ENCODE measurements at regions not wholly inside any gene's neighbourhood (a gene's known extent, or its start where the extent isn't known, plus 50 kb on each side); places are given as distances from the start of the nearest gene placed in this dataset.
"Not testable (repeated sequence)": the region's sequence is repeated elsewhere in the genome, so short reads cannot be mapped to it uniquely, and the experiment has no call there.

GRCh38 chr16:86883583-86884389 lies 305.4 kb downstream of the FOXL1 start:
- DNase-seq (ENCODE audit: low read depth in 2 of 2): no peak

GRCh38 chr16:86884390-86884650 lies 306.0 kb downstream of the FOXL1 start:
- DNase-seq (ENCODE audit: low read depth in 2 of 2): no peak

DNA sequence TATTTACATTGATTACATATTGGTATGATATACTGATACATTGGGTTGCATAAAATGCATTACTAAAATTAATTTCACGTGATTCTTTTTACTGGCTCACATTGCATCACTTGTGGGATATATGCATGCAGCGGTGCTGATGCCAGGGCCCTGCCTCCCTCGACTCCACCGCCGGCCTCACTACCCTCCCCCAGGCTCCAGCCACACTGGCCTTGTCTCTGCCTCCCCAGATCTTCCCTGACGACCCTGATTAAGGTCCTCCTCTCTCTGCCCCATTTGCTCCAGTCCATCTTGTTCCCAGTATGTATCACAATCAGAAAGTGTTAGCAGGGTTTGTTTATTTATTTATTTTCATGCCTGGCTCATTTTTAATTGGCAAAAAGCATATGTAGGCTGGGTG lies 306.8 kb downstream of the FOXL1 start:
- DNase-seq (ENCODE audit: low read depth in 2 of 2): no peak

DNA sequence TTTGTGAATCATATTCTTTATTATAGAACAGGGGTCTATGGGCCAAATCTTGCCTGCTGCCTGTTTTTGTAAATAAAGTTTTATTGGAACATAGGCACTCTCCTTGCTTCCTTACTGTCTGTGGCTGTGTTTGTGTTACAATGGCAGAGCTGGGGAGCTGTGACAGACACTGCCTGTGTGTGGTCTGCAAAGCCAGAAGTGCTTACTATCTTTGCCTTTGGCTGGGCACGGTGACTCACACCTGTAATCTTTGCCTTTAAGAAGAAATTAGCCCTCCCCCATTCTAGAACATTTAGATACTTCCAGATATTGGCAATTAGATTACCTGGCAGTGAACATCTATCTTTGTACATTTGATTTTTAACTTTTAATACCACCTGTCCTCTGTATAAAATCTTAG lies 308.3 kb downstream of the FOXL1 start:
- DNase-seq (ENCODE audit: low read depth in 2 of 2): no peak

DNA sequence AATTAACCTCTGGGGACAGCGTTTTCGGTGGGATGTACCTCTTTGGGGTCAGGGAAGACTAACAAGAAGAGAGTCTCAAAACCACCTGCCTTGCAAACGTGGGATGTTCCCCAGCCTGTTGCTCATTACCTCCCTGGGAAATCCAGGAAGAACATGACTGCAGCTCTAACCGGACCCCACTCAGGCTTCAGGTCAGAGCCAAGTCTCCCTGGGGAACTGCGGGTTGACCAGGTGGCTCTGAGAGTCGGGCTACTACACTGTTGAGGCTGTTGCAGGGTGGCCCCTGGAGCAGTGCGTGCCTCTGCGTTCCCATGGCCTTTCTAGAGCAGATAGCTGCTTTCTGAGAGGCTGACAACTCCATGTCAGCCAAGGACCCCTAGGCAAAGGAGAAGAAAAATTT lies 309.1 kb downstream of the FOXL1 start:
- no peak for DNase-seq (ENCODE audit: low read depth in 2 of 2)

DNA sequence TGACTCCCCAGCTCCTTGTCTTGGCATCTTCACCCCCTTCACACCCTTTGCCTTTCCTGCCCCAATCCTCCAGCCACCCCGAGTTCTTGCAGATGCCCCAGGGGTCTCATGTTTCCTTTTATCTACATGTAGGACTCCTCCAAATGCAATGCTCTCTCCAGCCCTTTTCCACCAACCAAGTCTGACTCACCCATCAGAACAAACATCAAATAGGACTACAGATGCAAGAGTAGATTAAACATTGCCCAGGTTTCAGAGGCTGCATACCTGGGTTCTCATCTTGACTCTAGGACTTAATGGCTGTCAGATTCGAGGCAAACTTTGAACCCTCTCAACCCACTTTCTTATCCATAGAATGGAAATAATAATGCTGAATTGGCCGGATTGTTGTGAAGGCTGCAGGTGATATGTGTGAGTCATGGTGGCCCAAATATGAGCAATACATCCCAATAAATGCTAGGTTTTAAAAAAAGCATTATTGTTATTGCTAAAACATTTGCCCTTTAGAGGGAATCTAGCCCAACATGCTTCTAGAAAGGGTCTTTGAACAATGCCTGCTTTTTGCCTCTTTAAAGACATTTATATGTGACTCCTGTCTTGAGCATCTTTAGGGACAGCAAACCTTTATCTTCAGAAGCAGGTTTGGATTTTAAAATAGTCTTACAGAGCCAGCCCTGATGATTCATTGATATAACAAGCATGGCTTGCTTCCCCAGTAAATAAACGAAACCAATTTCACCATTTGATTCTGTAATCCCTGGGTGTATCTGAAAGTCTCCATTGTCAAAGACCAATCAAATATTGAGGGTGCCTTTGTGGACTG lies 310.1 kb downstream of the FOXL1 start:
- DNase-seq (ENCODE audit: low read depth in 2 of 2): no peak

DNA sequence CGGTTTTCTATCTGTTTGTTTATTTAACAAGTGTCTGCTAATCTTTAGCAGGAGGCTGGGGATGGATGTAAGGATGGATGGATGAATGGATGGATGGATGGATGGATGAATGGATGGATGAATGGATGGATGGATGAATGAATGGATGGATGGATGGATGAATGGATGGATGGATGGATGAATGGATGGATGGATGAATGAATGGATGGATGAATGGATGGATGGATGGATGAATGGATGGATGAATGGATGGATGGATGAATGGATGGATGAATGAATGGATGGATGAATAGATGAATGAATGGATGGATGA lies 310.7 kb downstream of the FOXL1 start:
- not testable (repeated sequence) for DNase-seq (ENCODE audit: low read depth in 2 of 2)

GRCh38 chr16:86889974-86890373 lies 311.6 kb downstream of the FOXL1 start:
- no peak for DNase-seq (ENCODE audit: low read depth in 2 of 2)

DNA sequence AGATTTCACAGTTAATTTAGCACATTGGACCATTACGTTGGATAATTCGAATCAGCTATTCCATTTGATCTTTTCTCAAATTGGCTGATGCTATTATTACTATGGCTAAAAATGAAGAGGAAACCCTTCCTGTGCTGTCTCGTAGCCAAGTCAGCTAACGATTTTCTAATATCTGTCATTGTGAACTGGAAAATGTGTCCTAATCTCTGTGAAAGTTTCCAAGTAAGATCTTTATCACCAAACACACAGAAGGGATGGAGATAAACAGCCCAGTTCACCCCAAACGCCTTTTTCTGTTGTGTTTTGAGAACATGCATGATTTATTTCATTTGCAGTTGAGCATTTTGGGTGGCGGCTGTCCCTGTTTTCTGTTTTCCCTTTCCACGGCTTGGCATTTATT lies 312.8 kb downstream of the FOXL1 start:
- peak; percentile 46 to 83 for DNase-seq (ENCODE audit: low read depth in 2 of 2)

DNA sequence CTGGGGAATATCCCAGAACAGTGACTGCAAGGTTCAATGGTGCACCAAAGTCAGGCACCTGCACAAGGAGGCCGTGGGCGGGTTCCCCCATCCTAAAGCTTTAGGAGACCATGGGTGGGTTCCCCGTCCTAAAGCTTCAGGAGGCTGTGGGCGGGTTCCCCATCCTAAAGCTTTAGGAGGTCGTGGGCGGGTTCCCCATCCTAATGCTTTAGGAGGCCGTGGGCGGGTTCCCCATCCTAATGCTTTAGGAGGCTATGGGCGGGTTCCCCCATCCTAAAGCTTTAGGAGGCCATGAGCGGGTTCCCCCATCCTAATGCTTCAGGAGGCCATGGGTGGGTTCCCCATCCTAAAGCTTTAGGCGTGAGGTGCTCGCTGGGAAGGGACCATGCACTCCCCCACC lies 313.3 kb downstream of the FOXL1 start:
- DNase-seq (ENCODE audit: low read depth in 2 of 2): no peak

GRCh38 chr16:86892509-86892908 lies 314.2 kb downstream of the FOXL1 start:
- DNase-seq (ENCODE audit: low read depth in 2 of 2): no peak

- DNase-seq (ENCODE audit: low read depth in 2 of 2): no peak
These were observed 315.2 kb downstream of the FOXL1 start for GRCh38 chr16:86893506-86893905.

GRCh38 chr16:86894029-86894567 lies 315.7 kb downstream of the FOXL1 start:
- DNase-seq (ENCODE audit: low read depth in 2 of 2): no peak

GRCh38 chr16:86894925-86895324 lies 316.6 kb downstream of the FOXL1 start:
- no peak for DNase-seq (ENCODE audit: low read depth in 2 of 2)

DNA sequence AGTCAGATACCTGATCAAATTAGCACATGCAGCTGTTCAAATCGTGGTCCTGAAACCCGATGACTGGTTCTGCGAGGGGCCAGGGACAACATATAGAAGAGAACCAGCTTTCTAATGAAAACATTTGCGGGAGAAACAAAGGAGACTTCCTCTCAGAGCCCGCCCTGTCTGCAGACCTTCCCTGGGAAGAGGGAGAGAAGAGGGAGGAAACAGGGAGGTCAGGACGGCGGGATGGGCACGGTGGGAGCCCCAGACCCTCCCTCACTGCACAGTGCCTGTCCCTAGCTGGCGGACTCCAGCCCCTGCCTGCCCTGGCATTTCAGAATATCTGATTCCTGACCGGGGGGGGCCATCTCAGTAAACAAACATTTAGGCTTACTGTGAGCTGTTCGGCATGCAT lies 317.3 kb downstream of the FOXL1 start:
- DNase-seq (ENCODE audit: low read depth in 2 of 2): no peak

DNA sequence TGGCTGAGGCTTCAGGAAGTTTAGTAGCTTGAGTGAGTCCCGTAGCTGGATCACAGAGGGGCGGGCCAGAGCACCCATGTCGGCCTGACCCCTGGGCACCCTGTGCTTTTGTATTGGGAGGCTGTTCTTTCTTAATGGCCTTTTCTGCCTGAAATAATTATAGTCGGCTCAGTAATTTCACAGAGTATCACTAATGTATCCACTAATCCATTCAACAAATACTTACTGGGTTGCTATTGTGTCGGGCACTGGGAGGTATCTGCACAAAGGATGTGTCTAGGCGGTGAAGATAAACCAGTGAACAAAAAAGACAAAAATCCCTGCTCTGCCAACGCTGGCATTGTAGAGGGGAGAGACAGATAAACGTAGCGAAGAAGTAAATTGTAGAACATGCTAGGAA lies 318.6 kb downstream of the FOXL1 start:
- DNase-seq (ENCODE audit: low read depth in 2 of 2): no peak

DNA sequence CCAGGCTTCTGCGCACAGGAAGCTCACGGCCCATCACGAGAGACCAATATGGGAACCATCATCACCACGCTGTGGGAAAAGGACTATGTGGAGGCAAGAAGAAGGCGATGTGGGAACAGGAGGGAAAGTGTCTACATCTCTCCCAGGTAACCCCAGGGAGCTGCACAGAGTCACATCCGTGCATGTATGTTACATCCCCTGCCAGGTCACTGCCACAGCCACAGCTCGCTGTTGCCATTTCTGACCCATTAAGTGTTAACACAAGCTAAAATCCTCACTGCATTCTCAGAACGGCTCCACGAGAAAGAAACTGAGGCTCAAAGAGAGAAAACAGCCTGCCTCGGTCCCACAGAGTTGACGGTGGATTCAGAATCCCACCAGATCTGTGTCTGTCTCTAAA lies 319.1 kb downstream of the FOXL1 start:
- DNase-seq (ENCODE audit: low read depth in 2 of 2): no peak

GRCh38 chr16:86898386-86898785 lies 320.0 kb downstream of the FOXL1 start:
- DNase-seq (ENCODE audit: low read depth in 2 of 2): no peak

DNA sequence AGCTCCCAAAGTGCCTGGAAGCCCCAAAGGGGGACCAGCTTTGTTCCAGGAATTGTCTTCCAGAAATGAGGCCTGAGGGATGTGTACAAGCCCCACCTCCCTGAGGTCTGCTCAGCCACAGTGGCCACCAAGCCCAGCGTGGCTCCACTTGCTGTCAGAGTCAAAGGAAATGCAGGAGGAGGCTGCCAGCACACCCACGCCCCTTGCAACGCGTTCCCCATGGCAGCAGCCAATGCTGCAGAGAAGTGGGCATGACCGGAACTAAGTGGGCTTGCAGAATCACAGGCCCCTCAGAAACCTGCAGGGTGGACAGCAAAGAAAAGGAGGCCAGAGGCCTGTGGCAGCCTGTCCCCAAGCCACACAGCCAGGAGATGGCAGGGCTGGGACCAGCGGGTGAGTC lies 320.8 kb downstream of the FOXL1 start:
- peak in 1 of 2 donors; percentile 61 for DNase-seq (ENCODE audit: low read depth in 2 of 2)

DNA sequence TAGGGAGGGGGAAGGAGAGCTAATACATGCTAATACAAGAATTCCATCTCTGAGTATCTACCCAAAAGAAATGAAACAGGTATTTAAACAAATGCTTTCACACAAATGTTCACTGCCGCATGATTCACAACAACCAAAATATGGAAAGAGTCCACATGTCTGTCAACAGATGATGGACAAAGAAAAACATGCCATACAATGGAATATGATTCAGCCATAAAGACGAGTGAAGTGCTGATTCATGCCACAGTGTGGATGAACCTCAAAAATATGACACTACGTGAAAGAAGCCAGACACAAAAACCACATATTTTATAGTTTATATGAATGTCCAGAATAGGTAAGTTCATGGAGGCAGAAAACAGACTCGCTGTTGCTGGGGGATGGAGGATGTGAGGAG lies 321.4 kb downstream of the FOXL1 start:
- peak; percentile 95 to 97 for DNase-seq (ENCODE audit: low read depth in 2 of 2)

GRCh38 chr16:86901483-86901882 lies 323.1 kb downstream of the FOXL1 start:
- DNase-seq (ENCODE audit: low read depth in 2 of 2): peak; percentile 91 to 96

- no peak for DNase-seq (ENCODE audit: low read depth in 2 of 2)
These were observed 324.3 kb downstream of the FOXL1 start for GRCh38 chr16:86902656-86903001.

DNA sequence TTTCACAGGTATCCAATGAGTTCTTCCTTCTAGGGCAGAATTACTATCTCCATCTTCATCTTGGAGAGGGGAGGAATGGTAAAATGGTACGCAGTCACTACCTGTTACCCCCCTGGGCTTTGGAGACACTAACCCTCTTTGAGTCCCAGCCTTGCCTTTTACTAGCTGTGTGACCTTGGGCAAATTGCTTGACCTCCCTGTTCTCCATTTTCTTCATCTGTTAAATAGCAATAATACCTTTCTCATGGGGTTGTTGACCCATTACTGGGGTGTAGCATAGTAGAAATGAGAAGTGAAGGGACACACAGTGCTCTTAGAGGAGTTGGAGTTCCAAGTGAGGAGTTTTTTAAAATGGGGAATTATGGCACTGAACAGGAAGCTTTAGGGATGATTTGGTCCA lies 324.7 kb downstream of the FOXL1 start:
- no peak for DNase-seq (ENCODE audit: low read depth in 2 of 2)
